ENCODE measurements at regions not wholly inside any gene's neighbourhood (a gene's known extent, or its start where the extent isn't known, plus 50 kb on each side); places are given as distances from the start of the nearest gene placed in this dataset.

- H3K4me1 Mint-ChIP-seq (ENCODE audit: low read depth): no peaks in the 10 kb centered on the region
- no peaks in the 10 kb centered on the region for H3K36me3 Mint-ChIP-seq
- H3K4me3 Mint-ChIP-seq: no peak overlapping the region
- H3K9me3 Mint-ChIP-seq: no peaks in the 10 kb centered on the region
- no peak overlapping the region for H3K27ac Mint-ChIP-seq
- no peak for DNase-seq
- H3K27me3 Mint-ChIP-seq: peaks cover 1% of the 10 kb centered on the region
- intact Hi-C loops (cut with micrococcal nuclease): no loop called here
- ChIA-PET CTCF (no interaction called here), POLR2A (no interaction called here)
These were observed 203.3 kb upstream of the ZIC3 start for GRCh38 chrX:137362583-137362982.

- CTCF ChIA-PET: no interaction called here
- intact Hi-C loops (cut with micrococcal nuclease): no loop called here
- Mint-ChIP-seq H3K9me3 (no peaks in the 10 kb centered on the region), H3K27ac (no peak overlapping the region), H3K4me3 (no peak overlapping the region), H3K4me1 (ENCODE audit: low read depth) (no peaks in the 10 kb centered on the region), H3K36me3 (no peaks in the 10 kb centered on the region), H3K27me3 (peaks cover 1% of the 10 kb centered on the region)
- no peak for DNase-seq
- POLR2A ChIA-PET: no interaction called here
These were observed 211.1 kb upstream of the ZIC3 start for GRCh38 chrX:137354851-137355250.

GRCh38 chrX:137353404-137353803 is 212.5 kb upstream of the ZIC3 start:
- intact Hi-C loops (cut with micrococcal nuclease): no loop called here
- ChIA-PET CTCF (no interaction called here), POLR2A (no interaction called here)
- no peaks in the 10 kb centered on the region for H3K36me3 Mint-ChIP-seq
- H3K4me3 Mint-ChIP-seq: no peak overlapping the region
- H3K27ac Mint-ChIP-seq: no peak overlapping the region
- no peak for DNase-seq
- H3K9me3 Mint-ChIP-seq: no peaks in the 10 kb centered on the region
- no peaks in the 10 kb centered on the region for H3K4me1 Mint-ChIP-seq (ENCODE audit: low read depth)
- H3K27me3 Mint-ChIP-seq: peaks cover 1% of the 10 kb centered on the region

- no peak overlapping the region for H3K4me3 Mint-ChIP-seq
- no peaks in the 10 kb centered on the region for H3K36me3 Mint-ChIP-seq
- H3K27me3 Mint-ChIP-seq: peaks cover 1% of the 10 kb centered on the region
- ChIA-PET CTCF (no interaction called here), POLR2A (no interaction called here)
- H3K27ac Mint-ChIP-seq: no peak overlapping the region
- DNase-seq: no peak
- intact Hi-C loops (cut with micrococcal nuclease): no loop called here
- no peaks in the 10 kb centered on the region for H3K9me3 Mint-ChIP-seq
- no peaks in the 10 kb centered on the region for H3K4me1 Mint-ChIP-seq (ENCODE audit: low read depth)
These were observed 213.7 kb upstream of the ZIC3 start for GRCh38 chrX:137352101-137352660.

GRCh38 chrX:137342969-137343368 is 223.0 kb upstream of the ZIC3 start:
- H3K27ac Mint-ChIP-seq: no peak overlapping the region
- no peak for DNase-seq
- intact Hi-C loops (cut with micrococcal nuclease): no loop called here
- ChIA-PET POLR2A (no interaction called here), CTCF (no interaction called here)
- H3K27me3 Mint-ChIP-seq: peaks cover 3% of the 10 kb centered on the region
- no peaks in the 10 kb centered on the region for H3K36me3 Mint-ChIP-seq
- no peaks in the 10 kb centered on the region for H3K4me1 Mint-ChIP-seq (ENCODE audit: low read depth)
- no peak overlapping the region for H3K4me3 Mint-ChIP-seq
- H3K9me3 Mint-ChIP-seq: no peaks in the 10 kb centered on the region

GRCh38 chrX:137313627-137314026 is 252.3 kb upstream of the ZIC3 start:
- no peak overlapping the region for H3K4me3 Mint-ChIP-seq
- ChIA-PET POLR2A (no interaction called here), CTCF (no interaction called here)
- no peaks in the 10 kb centered on the region for H3K36me3 Mint-ChIP-seq
- H3K4me1 Mint-ChIP-seq (ENCODE audit: low read depth): no peaks in the 10 kb centered on the region
- DNase-seq: peak; percentile 34
- peaks cover 11% of the 10 kb centered on the region for H3K9me3 Mint-ChIP-seq
- no peaks in the 10 kb centered on the region for H3K27me3 Mint-ChIP-seq
- H3K27ac Mint-ChIP-seq: no peak overlapping the region
- intact Hi-C loops (cut with micrococcal nuclease): no loop called here

- intact Hi-C loops (cut with micrococcal nuclease): no loop called here
- Mint-ChIP-seq H3K4me3 (no peak overlapping the region), H3K9me3 (peaks cover 1% of the 10 kb centered on the region), H3K36me3 (no peaks in the 10 kb centered on the region), H3K27ac (no peak overlapping the region), H3K27me3 (no peaks in the 10 kb centered on the region), H3K4me1 (ENCODE audit: low read depth) (no peaks in the 10 kb centered on the region)
- no peak for DNase-seq
- ChIA-PET POLR2A (no interaction called here), CTCF (no interaction called here)
These were observed 260.5 kb upstream of the ZIC3 start for GRCh38 chrX:137305404-137305803.

GRCh38 chrX:137297167-137297566 is 263.4 kb upstream of the GPR101 start:
- ChIA-PET POLR2A (no interaction called here), CTCF (no interaction called here)
- Mint-ChIP-seq H3K36me3 (no peaks in the 10 kb centered on the region), H3K27me3 (no peaks in the 10 kb centered on the region), H3K27ac (no peak overlapping the region), H3K4me3 (no peak overlapping the region), H3K9me3 (no peaks in the 10 kb centered on the region), H3K4me1 (ENCODE audit: low read depth) (no peaks in the 10 kb centered on the region)
- DNase-seq: no peak
- intact Hi-C loops (cut with micrococcal nuclease): no loop called here

- Mint-ChIP-seq H3K4me1 (ENCODE audit: low read depth) (no peaks in the 10 kb centered on the region), H3K27me3 (no peaks in the 10 kb centered on the region), H3K4me3 (no peak overlapping the region), H3K27ac (no peak overlapping the region), H3K36me3 (no peaks in the 10 kb centered on the region), H3K9me3 (no peaks in the 10 kb centered on the region)
- no peak for DNase-seq
- POLR2A ChIA-PET: no interaction called here
- CTCF ChIA-PET: no interaction called here
- intact Hi-C loops (cut with micrococcal nuclease): no loop called here
These were observed 256.2 kb upstream of the GPR101 start for GRCh38 chrX:137290011-137290410.

- no peak for DNase-seq
- Mint-ChIP-seq H3K27me3 (no peaks in the 10 kb centered on the region), H3K4me1 (ENCODE audit: low read depth) (no peaks in the 10 kb centered on the region), H3K4me3 (no peak overlapping the region), H3K9me3 (no peaks in the 10 kb centered on the region), H3K27ac (no peak overlapping the region), H3K36me3 (no peaks in the 10 kb centered on the region)
- CTCF ChIA-PET: no interaction called here
- intact Hi-C loops (cut with micrococcal nuclease): no loop called here
- POLR2A ChIA-PET: no interaction called here
These were observed 253.4 kb upstream of the GPR101 start for GRCh38 chrX:137287191-137287590.

- CTCF ChIA-PET: no interaction called here
These were observed 252.6 kb upstream of the GPR101 start for GRCh38 chrX:137286423-137286822.

GRCh38 chrX:137278825-137279224 is 245.0 kb upstream of the GPR101 start:
- Mint-ChIP-seq H3K27me3 (peaks cover 4% of the 10 kb centered on the region), H3K27ac (no peak overlapping the region), H3K9me3 (no peaks in the 10 kb centered on the region), H3K4me1 (ENCODE audit: low read depth) (no peaks in the 10 kb centered on the region), H3K4me3 (no peak overlapping the region), H3K36me3 (no peaks in the 10 kb centered on the region)
- ChIA-PET CTCF (no interaction called here), POLR2A (no interaction called here)
- intact Hi-C loops (cut with micrococcal nuclease): no loop called here
- no peak for DNase-seq

More at GRCh38 chrX:137286423-137286822, 252.6 kb upstream of the GPR101 start:
- no peak overlapping the region for H3K27ac Mint-ChIP-seq
- no peak overlapping the region for H3K4me3 Mint-ChIP-seq
- intact Hi-C loops (cut with micrococcal nuclease): no loop called here
- H3K27me3 Mint-ChIP-seq: peaks cover 4% of the 10 kb centered on the region
- H3K36me3 Mint-ChIP-seq: no peaks in the 10 kb centered on the region
- POLR2A ChIA-PET: no interaction called here
- H3K4me1 Mint-ChIP-seq (ENCODE audit: low read depth): no peaks in the 10 kb centered on the region
- DNase-seq: no peak
- no peaks in the 10 kb centered on the region for H3K9me3 Mint-ChIP-seq

GRCh38 chrX:137263374-137263773 is 229.6 kb upstream of the GPR101 start:
- H3K27ac Mint-ChIP-seq: no peak overlapping the region
- intact Hi-C loops (cut with micrococcal nuclease): no loop called here
- no peak overlapping the region for H3K4me3 Mint-ChIP-seq
- H3K27me3 Mint-ChIP-seq: no peaks in the 10 kb centered on the region
- CTCF ChIA-PET: no interaction called here
- POLR2A ChIA-PET: no interaction called here
- no peaks in the 10 kb centered on the region for H3K4me1 Mint-ChIP-seq (ENCODE audit: low read depth)
- no peaks in the 10 kb centered on the region for H3K9me3 Mint-ChIP-seq
- no peaks in the 10 kb centered on the region for H3K36me3 Mint-ChIP-seq
- no peak for DNase-seq

- CTCF ChIA-PET: no interaction called here
These were observed 211.4 kb upstream of the GPR101 start for GRCh38 chrX:137245183-137245582.

More at GRCh38 chrX:137245183-137245582, 211.4 kb upstream of the GPR101 start:
- DNase-seq: no peak
- no peak overlapping the region for H3K4me3 Mint-ChIP-seq
- H3K9me3 Mint-ChIP-seq: no peaks in the 10 kb centered on the region
- H3K27me3 Mint-ChIP-seq: no peaks in the 10 kb centered on the region
- intact Hi-C loops (cut with micrococcal nuclease): no loop called here
- POLR2A ChIA-PET: no interaction called here
- no peak overlapping the region for H3K27ac Mint-ChIP-seq
- no peaks in the 10 kb centered on the region for H3K36me3 Mint-ChIP-seq
- H3K4me1 Mint-ChIP-seq (ENCODE audit: low read depth): no peaks in the 10 kb centered on the region
